Endothelial cell of umbilical vein (primary cell): ENCODE measurements at regions not wholly inside any gene's neighbourhood (a gene's known extent, or its start where the extent isn't known, plus 50 kb on each side); places are given as distances from the start of the nearest gene placed in this dataset.

ENCODE experiments used
- BruUV-seq: library from RNA; stranded (reverse); fragments of 400-500 nt; replicated peaks from 2 replicates; lab custom pipeline; 2021; lab: Mats Ljungman, UMichigan
- CTCF ChIA-PET: fragments of 300-600, 350-600 bp; sonication (Branson Sonifier 250); formaldehyde crosslinking; loops from one replicate; lab custom pipeline; 2021; ENCODE audit warnings: antibody characterized with exemption, inconsistent platforms; lab: Charles Lee
- POLR2A ChIA-PET: fragments of 300-600, 350-600 bp; sonication (Branson Sonifier 250); formaldehyde crosslinking; loops from one replicate; lab custom pipeline; 2021; ENCODE audit warnings: antibody characterized with exemption, inconsistent platforms; lab: Charles Lee
- DNase-seq: peaks from one replicate; pipeline ENCODE4 v3.0.0-alpha.2; 2011; ENCODE audit warnings: low read depth, low spot score
- FAIRE-seq: peaks from 2 replicates; lab custom pipeline; 2011; peaks lifted over from hg19 to GRCh38; lab: Jason Lieb, UNC
- H2AFZ ChIP-seq: 2 replicates; pipeline ENCODE4 v1.6.0; 2012; ENCODE audit warnings: low read depth, low read length, control low read depth, inconsistent platforms
- H3K27ac ChIP-seq: 2 replicates; pipeline ENCODE4 v1.5.1; 2011; ENCODE audit warnings: low read depth, mild to moderate bottlenecking, control low read depth, low read length, moderate library complexity; ENCODE audit not compliant: insufficient read depth
- H3K27me3 ChIP-seq, 2 experiments: 2 replicates each; pipeline versions ENCODE4 v1.6.0 to v1.6.1; 2011; ENCODE audit warnings: low read length in 2 of 2, mixed read lengths in 1 of 2; ENCODE audit not compliant: control insufficient read depth in 2 of 2, insufficient read depth in 2 of 2
- H3K36me3 ChIP-seq, 2 experiments: 2 replicates in 1 of 2; 3 replicates in 1 of 2; pipeline ENCODE4 v1.5.1; 2011; ENCODE audit warnings: low read length in 2 of 2, mild to moderate bottlenecking in 1 of 2, moderate library complexity in 1 of 2; ENCODE audit not compliant: control insufficient read depth in 2 of 2, insufficient read depth in 2 of 2; ENCODE audit errors: extremely low read depth in 1 of 2
- H3K4me1 ChIP-seq: 3 replicates; pipeline ENCODE4 v1.5.1; 2011; ENCODE audit warnings: mild to moderate bottlenecking, low read length; ENCODE audit not compliant: control insufficient read depth, insufficient read depth; ENCODE audit errors: extremely low read depth
- H3K4me2 ChIP-seq: 2 replicates; pipeline ENCODE4 v1.6.1; 2011; ENCODE audit warnings: low read length, control low read depth, mixed read lengths; ENCODE audit not compliant: insufficient read depth
- H3K4me3 ChIP-seq, 3 experiments: fragments of 200-600 bp in 1 of 3; sonication (generic), shearing (Covaris generic) in 1 of 3; replicated peaks in 1 of 3; 2 replicates each; pipeline ENCODE4 v1.5.1; 2011 to 2016; ENCODE audit warnings: control low read depth in 3 of 3, low read length in 3 of 3, mild to moderate bottlenecking in 2 of 3, inconsistent platforms in 1 of 3, low read depth in 1 of 3, moderate library complexity in 1 of 3; ENCODE audit not compliant: insufficient read depth in 1 of 3
- H3K79me2 ChIP-seq: 2 replicates; pipeline ENCODE4 v1.6.0; 2012; ENCODE audit warnings: low read length, inconsistent platforms; ENCODE audit not compliant: control insufficient read depth, insufficient read depth
- H3K9ac ChIP-seq: replicated peaks from 2 replicates; pipeline ENCODE3; 2011; ENCODE audit warnings: low read length, control low read depth; ENCODE audit not compliant: insufficient read depth; ENCODE audit errors: extremely low read depth
- H3K9me1 ChIP-seq: replicated peaks from 3 replicates; pipeline ENCODE4 v1.6.0; 2011; ENCODE audit warnings: mild to moderate bottlenecking, low read length; ENCODE audit not compliant: control insufficient read depth, insufficient read depth; ENCODE audit errors: extremely low read depth
- H3K9me3 ChIP-seq: replicated peaks from 2 replicates; pipeline ENCODE4 v1.5.1; 2012; ENCODE audit warnings: low read length, inconsistent platforms; ENCODE audit not compliant: control insufficient read depth, insufficient read depth
- H4K20me1 ChIP-seq: replicated peaks from 2 replicates; pipeline ENCODE3; 2011; ENCODE audit warnings: mild to moderate bottlenecking, low read length; ENCODE audit not compliant: control insufficient read depth, insufficient read depth; ENCODE audit errors: extremely low read depth
- CTCF ChIP-seq, 2 donors: IDR thresholded peaks; 1 replicate in 1 of 2; 2 replicates in 1 of 2; pipeline ENCODE4 v1.5.1; 2011; ENCODE audit warnings: low read length in 2 of 2, mild to moderate bottlenecking in 2 of 2, moderate library complexity in 2 of 2, control low read depth in 1 of 2, inconsistent platforms in 1 of 2, low read depth in 1 of 2; ENCODE audit not compliant: insufficient read depth in 1 of 2; ENCODE audit errors: extremely low read depth in 1 of 2
- EZH2 ChIP-seq: IDR thresholded peaks from 2 replicates; pipeline ENCODE4 v1.6.1; 2012; ENCODE audit warnings: borderline replicate concordance, low read depth, mild to moderate bottlenecking, moderate library complexity, low read length, inconsistent platforms; ENCODE audit not compliant: severe bottlenecking
- FOS ChIP-seq: IDR thresholded peaks from 2 replicates; pipeline ENCODE4 v1.6.1; 2011; ENCODE audit warnings: mild to moderate bottlenecking, low read length, moderate library complexity, borderline replicate concordance; ENCODE audit not compliant: insufficient read depth
- GATA2 ChIP-seq: IDR thresholded peaks from 2 replicates; pipeline ENCODE4 v1.7.0; 2011; ENCODE audit warnings: low read depth, mild to moderate bottlenecking, moderate library complexity, mixed read lengths, low read length; ENCODE audit not compliant: insufficient read length, insufficient read depth
- JUN ChIP-seq: IDR thresholded peaks from 2 replicates; pipeline ENCODE4 v1.6.1; 2011; ENCODE audit warnings: borderline replicate concordance, low read depth; ENCODE audit not compliant: insufficient read length, insufficient read depth
- MAX ChIP-seq: IDR thresholded peaks from 2 replicates; pipeline ENCODE4 v1.6.1; 2011; ENCODE audit not compliant: insufficient read depth, insufficient read length
- MYC ChIP-seq: IDR thresholded peaks from one replicate; pipeline ENCODE4 v1.6.1; 2011; ENCODE audit warnings: mild to moderate bottlenecking, low read depth, low read length
- POLR2A ChIP-seq: IDR thresholded peaks from 2 replicates; pipeline ENCODE4 v1.6.1; 2012; ENCODE audit warnings: low read depth, mild to moderate bottlenecking, control low read depth, low read length
- POLR2AphosphoS5 ChIP-seq: IDR thresholded peaks from 2 replicates; pipeline ENCODE4 v1.6.1; 2012; ENCODE audit warnings: low read depth, mild to moderate bottlenecking, control low read depth, low read length, moderate library complexity; ENCODE audit not compliant: insufficient read depth
- dilution Hi-C: fragments of 300-500 bp; cut with MboI; formaldehyde crosslinking; loops from one replicate; pipeline ENCODE4 v1.15.0; 2019; ENCODE audit warnings: low sequenced_read_pairs; ENCODE audit not compliant: extremely low pct_ligation_motif_present
- intact Hi-C: fragments of 100-400 bp; cut with micrococcal nuclease; formaldehyde crosslinking; loops from one replicate; pipeline ENCODE4 v1.10.0; 2022

DNA sequence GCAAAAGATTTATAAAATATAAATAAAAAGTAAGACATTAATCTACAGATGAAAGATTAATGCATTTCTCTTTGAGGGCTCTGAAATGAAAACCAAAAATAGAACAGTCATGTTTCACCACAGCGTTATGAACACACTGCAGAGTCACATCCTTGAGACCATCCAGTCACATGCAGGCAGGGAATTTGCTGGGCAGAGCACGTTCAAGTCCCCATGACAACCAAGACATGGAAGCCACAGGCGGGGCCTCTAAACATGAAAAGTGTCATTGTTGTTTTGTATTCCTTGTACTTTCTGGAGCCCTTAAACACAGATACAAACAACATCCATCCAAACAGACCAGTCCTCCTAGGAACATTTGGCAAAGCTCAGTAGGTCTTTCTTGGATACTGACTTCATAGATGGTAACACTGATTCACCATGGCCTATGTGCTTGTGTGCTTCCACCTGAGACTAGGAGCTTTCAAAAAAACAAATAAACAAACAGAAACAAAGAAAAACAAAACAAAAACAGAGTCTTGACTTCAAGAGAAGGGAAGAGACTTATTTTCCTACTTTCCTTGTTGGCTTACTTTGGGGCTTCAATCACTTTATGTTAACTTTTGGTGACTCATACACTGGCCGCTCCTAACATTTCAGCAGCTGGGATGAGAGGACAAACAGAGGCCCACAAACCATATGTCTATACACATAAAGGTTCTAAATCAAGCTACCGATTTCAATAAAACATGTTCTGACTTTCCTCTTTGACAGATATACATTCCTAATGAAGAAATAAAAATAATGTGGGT lies 99.5 kb upstream of the CCDC85A start:
- Histone ChIP-seq H3K27ac (no peak overlapping the region), H3K4me3 (no peak overlapping the region), H3K4me1 (no peaks in the 10 kb centered on the region), H4K20me1 (no peaks in the 10 kb centered on the region), H3K79me2 (no peaks in the 10 kb centered on the region), H3K9me1 (no peaks in the 10 kb centered on the region), H2AFZ (no peak overlapping the region), H3K9me3 (no peaks in the 10 kb centered on the region), H3K4me2 (no peak overlapping the region), H3K36me3 (no peaks in the 10 kb centered on the region), H3K9ac (no peak overlapping the region), H3K27me3 (peaks cover 0 to 2% of the 10 kb centered on the region in 2 experiments)
- no TSS peak for BruUV-seq
- ChIA-PET CTCF (interaction anchor here (1.0 to 3.2 kb wide), 4 partner anchors 11 to 70 kb away, joined by 3 to 14 read pairs (median 4); no protein-coding TSS in a partner anchor), POLR2A (no interaction called here)
- DNase-seq (no peak), FAIRE-seq (no peak)
- TF ChIP-seq MYC, result no peak
- no peak for TF ChIP-seq EZH2
- TF ChIP-seq JUN, result no peak
- TF ChIP-seq CTCF (IDR thresholded peaks at IDR 0.05; ENCODE audit: extremely low read depth in 1 of 2, insufficient read depth in 1 of 2, low read depth in 1 of 2, low read length in 2 of 2), result no peak
- no peak for TF ChIP-seq POLR2A
- TF ChIP-seq POLR2AphosphoS5, result no peak
- TF ChIP-seq GATA2, result no peak
- no peak for TF ChIP-seq MAX
- no peak for TF ChIP-seq FOS
- intact Hi-C loops, result no loop called here
- dilution Hi-C loops, result no loop called here
